ENCODE measurements at regions not wholly inside any gene's neighbourhood (a gene's known extent, or its start where the extent isn't known, plus 50 kb on each side); places are given as distances from the start of the nearest gene placed in this dataset.
A peak's percentile ranks its signal among the peaks of the same experiment; 100 is the strongest.

DNA sequence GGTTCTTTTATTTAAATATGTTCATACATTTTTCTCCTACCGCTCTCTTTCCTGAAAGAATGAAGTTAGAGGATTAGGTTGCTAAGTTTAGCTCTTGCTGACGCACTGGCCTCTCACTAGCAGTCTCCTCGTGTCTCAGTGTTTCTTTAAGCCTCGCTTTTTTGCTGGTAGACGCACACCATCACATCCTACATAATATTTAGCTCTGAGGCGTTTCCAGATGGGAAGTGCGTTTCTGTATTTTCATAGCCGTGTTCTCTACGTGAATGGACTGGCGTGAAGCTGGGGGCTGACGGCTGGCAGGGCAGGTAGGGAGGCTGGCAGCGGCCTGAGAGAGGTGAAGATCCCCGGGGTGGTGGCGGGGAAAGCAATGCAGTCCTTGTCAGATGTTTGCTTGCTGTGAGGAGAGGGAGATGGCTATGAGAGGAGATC is 79.2 kb upstream of the SPRY4 start:
- H3K4me2 ChIP-seq: peak overlapping the region; percentile 82
- CTCF ChIA-PET: interaction anchor here (0.7 kb wide), 1 partner anchor 77 kb away, joined by 3 read pairs; no protein-coding TSS in a partner anchor

DNA sequence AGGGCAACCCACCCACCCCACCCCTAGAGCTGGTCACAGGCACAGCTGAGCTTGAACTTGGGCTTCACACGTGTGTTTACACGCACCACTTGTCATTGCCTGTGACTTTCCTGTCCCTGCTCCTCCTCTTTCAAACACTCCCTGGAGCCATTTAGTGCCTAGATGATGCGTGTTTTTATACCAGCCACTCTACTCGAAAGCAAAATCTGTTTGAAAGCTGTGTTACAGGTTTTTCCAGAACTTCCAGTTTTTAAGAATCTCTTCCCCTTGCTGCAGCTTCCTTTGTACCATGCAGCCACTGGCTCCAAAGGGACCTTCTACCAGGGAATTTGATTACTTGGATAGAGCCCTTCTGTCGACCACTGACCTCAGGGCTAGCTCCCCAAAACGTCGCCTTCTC is 78.8 kb upstream of the SPRY4 start:
- no TSS peak for BruUV-seq (replicated peaks)
- peak overlapping the region; percentile 82 for H3K4me2 ChIP-seq
- H3K27me3 ChIP-seq (ENCODE audit: insufficient read depth, low read depth): no peaks in the 10 kb centered on the region
- H3K36me3 ChIP-seq (ENCODE audit: low read depth): no peaks in the 10 kb centered on the region; the same call in 1 of the 2 replicates
- intact Hi-C loops (cut with micrococcal nuclease; ENCODE audit: unreplicated experiment): loop anchor here (1.0 to 5.0 kb wide), 3 partner anchors 69 to 246 kb away; partner anchors contain the start of gene SPRY4
- peaks cover 34% of the 10 kb centered on the region for H3F3A ChIP-seq (ENCODE audit: insufficient read depth, low read depth)
- no peaks in the 10 kb centered on the region for H4K20me1 ChIP-seq (ENCODE audit: insufficient read depth)
- no peaks in the 10 kb centered on the region for H3K9me2 ChIP-seq (ENCODE audit: insufficient read depth)
- DNase-seq: peak; percentile 46 to 94
- CTCF ChIA-PET: interaction anchor here (0.7 kb wide), 1 partner anchor 76 kb away, joined by 3 read pairs; no protein-coding TSS in a partner anchor
- POLR2A ChIA-PET (ENCODE audit: unreplicated experiment): interaction anchor here (0.6 kb wide), 1 partner anchor 121 kb away, joined by 4 read pairs; no protein-coding TSS in a partner anchor
- peak overlapping the region; percentile 55 for H3K4me3 ChIP-seq
- no peaks in the 10 kb centered on the region for H3K9me3 ChIP-seq (ENCODE audit: insufficient read depth, low read depth)
- H2AFZ ChIP-seq: peak overlapping the region; percentile 41; the same call in 1 of the 2 replicates
- H3K79me2 ChIP-seq (ENCODE audit: low read depth): peaks cover 28% of the 10 kb centered on the region
- peak overlapping the region; percentile 87 for H3K27ac ChIP-seq
- no peak for TF ChIP-seq EZH2 (IDR thresholded peaks at IDR 0.05; ENCODE audit: low read depth)
- TF ChIP-seq, protein P1, sequence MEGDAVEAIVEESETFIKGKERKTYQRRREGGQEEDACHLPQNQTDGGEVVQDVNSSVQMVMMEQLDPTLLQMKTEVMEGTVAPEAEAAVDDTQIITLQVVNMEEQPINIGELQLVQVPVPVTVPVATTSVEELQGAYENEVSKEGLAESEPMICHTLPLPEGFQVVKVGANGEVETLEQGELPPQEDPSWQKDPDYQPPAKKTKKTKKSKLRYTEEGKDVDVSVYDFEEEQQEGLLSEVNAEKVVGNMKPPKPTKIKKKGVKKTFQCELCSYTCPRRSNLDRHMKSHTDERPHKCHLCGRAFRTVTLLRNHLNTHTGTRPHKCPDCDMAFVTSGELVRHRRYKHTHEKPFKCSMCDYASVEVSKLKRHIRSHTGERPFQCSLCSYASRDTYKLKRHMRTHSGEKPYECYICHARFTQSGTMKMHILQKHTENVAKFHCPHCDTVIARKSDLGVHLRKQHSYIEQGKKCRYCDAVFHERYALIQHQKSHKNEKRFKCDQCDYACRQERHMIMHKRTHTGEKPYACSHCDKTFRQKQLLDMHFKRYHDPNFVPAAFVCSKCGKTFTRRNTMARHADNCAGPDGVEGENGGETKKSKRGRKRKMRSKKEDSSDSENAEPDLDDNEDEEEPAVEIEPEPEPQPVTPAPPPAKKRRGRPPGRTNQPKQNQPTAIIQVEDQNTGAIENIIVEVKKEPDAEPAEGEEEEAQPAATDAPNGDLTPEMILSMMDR (conservative IDR thresholded peaks at IDR 0.05): no peak
- H3K4me1 ChIP-seq (replicated peaks; ENCODE audit: insufficient read depth): peaks cover 57% of the 10 kb centered on the region

More for the DNA sequence above, 79.2 kb upstream of the SPRY4 start:
- DNase-seq: no peak
- Histone ChIP-seq H3K4me1 (replicated peaks; ENCODE audit: insufficient read depth) (peaks cover 57% of the 10 kb centered on the region), H4K20me1 (ENCODE audit: insufficient read depth) (no peaks in the 10 kb centered on the region), H3K27me3 (ENCODE audit: insufficient read depth, low read depth) (no peaks in the 10 kb centered on the region), H3K27ac (peak overlapping the region; percentile 87), H3K4me3 (peak overlapping the region; percentile 55), H3K36me3 (ENCODE audit: low read depth) (no peaks in the 10 kb centered on the region; the same call in 1 of the 2 replicates), H3F3A (ENCODE audit: insufficient read depth, low read depth) (peaks cover 34% of the 10 kb centered on the region), H2AFZ (peak overlapping the region; percentile 41), H3K79me2 (ENCODE audit: low read depth) (peaks cover 28% of the 10 kb centered on the region), H3K9me3 (ENCODE audit: insufficient read depth, low read depth) (no peaks in the 10 kb centered on the region), H3K9me2 (ENCODE audit: insufficient read depth) (no peaks in the 10 kb centered on the region)
- intact Hi-C loops (cut with micrococcal nuclease; ENCODE audit: unreplicated experiment): loop anchor here (5.0 kb wide), 2 partner anchors 77 to 247 kb away; partner anchors contain the start of gene SPRY4
- BruUV-seq (replicated peaks): TSS peak; percentile 67
- TF ChIP-seq, protein P1 (conservative IDR thresholded peaks at IDR 0.05): no peak
- no peak for TF ChIP-seq EZH2 (IDR thresholded peaks at IDR 0.05; ENCODE audit: low read depth)
- POLR2A ChIA-PET (ENCODE audit: unreplicated experiment): no interaction called here

DNA sequence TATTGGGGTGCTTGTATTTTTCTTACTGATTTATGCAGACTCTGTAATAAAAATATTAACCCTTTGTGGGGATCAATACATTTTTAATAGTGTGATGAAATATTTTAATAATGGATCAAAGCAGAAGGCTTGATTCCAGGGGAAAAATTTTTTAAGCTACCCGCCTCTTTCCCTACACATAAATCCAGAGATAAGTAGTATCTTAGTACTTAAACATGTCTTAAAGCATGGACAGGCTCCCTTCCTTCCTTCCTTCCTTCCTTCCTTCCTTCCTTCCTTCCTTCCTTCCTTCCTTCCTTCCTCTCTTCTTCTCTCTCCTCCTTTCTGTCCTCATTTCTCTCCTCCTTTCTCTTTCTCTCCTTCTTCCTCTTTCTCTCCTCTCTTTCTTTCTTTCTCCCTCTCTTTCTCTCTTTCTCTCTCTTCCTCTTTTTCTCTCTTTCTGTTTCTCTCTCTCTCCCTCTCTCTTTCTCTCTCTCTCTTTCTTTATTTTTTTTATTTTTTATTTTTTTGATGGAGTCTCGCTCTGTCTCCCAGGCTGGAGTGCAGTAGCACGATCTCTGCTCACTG is 78.0 kb upstream of the SPRY4 start:
- Histone ChIP-seq H3K27me3 (ENCODE audit: insufficient read depth, low read depth) (no peaks in the 10 kb centered on the region), H3K27ac (peak overlapping the region; percentile 87), H3K4me2 (peak overlapping the region; percentile 82), H4K20me1 (ENCODE audit: insufficient read depth) (no peaks in the 10 kb centered on the region), H3K79me2 (ENCODE audit: low read depth) (peaks cover 28% of the 10 kb centered on the region), H3K4me1 (replicated peaks; ENCODE audit: insufficient read depth) (peaks cover 57% of the 10 kb centered on the region), H3F3A (ENCODE audit: insufficient read depth, low read depth) (peaks cover 34% of the 10 kb centered on the region), H2AFZ (no peak overlapping the region), H3K4me3 (no peak overlapping the region), H3K9me3 (ENCODE audit: insufficient read depth, low read depth) (no peaks in the 10 kb centered on the region), H3K9me2 (ENCODE audit: insufficient read depth) (no peaks in the 10 kb centered on the region), H3K36me3 (ENCODE audit: low read depth) (no peaks in the 10 kb centered on the region; the same call in 1 of the 2 replicates)
- intact Hi-C loops (cut with micrococcal nuclease; ENCODE audit: unreplicated experiment): loop anchor here (1.0 to 5.0 kb wide), 3 partner anchors 69 to 246 kb away; partner anchors contain the start of gene SPRY4
- DNase-seq: no peak
- CTCF ChIA-PET: no interaction called here
- no peak for TF ChIP-seq EZH2 (IDR thresholded peaks at IDR 0.05; ENCODE audit: low read depth)
- TF ChIP-seq, protein P1 (conservative IDR thresholded peaks at IDR 0.05): no peak
- no TSS peak for BruUV-seq (replicated peaks)
- POLR2A ChIA-PET (ENCODE audit: unreplicated experiment): no interaction called here

All from PC-9 (cell line).